HG02759 (cell line): ENCODE measurements at regions not wholly inside any gene's neighbourhood (a gene's known extent, or its start where the extent isn't known, plus 50 kb on each side); places are given as distances from the start of the nearest gene placed in this dataset.

Experiments
- ATAC-seq: cut with Tn5 transposase; IDR thresholded peaks from one replicate; pipeline ENCODE4 v1.9.1; 2021; ENCODE audit warnings: mild to moderate bottlenecking, moderate library complexity; ENCODE audit not compliant: unreplicated experiment

DNA sequence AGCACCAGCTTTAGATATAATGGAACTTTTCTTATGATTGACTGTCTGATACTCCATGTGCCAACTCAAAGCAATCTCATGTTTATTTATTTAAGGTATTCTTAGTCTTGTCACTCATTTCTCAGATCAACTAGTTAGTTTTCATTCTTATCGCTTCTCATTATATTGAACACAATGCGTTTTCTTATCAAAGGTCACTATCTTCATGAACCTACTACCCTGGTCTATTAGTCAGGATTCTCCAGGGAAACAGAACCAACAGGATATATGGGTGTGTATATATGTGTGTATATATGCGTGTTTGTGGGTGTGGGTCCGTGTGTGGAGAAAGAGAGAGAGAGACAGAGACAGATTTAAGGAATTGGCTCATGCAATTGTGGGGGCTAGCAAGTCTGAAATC lies 619.9 kb downstream of the ZEB2 start:
- ATAC-seq = no peak

DNA sequence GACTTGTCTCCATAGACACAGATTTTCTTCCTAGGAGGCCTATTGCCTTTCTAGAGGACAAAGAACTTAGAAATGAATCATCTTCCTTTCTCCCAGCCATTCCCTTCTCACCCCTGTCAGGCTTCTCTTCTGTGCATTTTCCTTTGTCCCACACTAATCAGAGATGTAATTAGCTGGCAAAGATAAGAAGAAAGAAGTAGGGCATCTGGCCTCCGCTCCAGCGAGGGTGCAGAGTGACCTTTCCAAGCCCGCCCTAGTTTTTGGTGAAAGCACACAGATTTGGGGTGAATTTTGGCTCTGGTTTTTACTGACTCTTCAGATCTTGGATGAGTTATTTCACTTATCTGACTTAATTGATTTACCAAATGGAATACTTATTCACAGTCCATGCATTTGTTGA lies 626.5 kb downstream of the ZEB2 start:
- ATAC-seq = no peak

DNA sequence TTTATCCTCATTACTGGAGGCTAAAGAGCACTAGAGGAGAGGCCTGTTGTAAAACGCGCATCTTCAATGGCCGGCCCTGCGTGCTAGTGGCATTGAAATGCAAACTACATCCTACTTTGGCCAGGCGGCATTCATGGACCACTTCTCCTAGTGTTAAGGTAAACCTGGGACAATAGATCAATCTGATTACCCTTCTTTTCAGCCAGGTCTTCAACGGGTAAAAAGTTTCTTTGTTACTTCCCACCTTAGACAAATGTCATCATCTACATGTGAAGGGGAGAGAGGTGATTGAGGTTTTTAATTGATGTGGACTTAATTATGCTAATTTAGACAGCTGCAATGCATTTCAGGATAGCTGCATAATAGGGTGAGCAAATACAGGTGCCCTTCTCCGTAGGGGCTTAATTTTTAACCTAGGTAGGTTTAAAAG lies 628.0 kb downstream of the ZEB2 start:
- no peak for ATAC-seq

DNA sequence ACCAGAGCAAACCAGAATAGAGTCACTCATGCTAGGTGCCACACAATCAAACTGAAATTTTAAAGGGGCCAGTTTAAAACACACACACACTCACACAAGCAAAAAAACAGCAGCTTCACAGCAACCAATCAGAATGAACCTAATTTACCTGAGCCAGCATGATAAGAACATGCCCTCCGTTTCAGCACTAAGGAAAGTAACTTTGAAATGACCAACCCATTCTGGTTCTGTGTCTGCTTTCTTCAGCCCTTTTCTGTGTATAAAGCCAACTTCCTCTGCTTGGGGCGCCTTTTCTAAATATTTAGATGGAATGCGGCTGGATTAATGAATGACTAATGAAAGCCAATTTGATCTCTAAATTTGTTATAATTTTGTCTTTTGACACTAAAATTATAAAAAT lies 629.1 kb downstream of the ZEB2 start:
- no peak for ATAC-seq

DNA sequence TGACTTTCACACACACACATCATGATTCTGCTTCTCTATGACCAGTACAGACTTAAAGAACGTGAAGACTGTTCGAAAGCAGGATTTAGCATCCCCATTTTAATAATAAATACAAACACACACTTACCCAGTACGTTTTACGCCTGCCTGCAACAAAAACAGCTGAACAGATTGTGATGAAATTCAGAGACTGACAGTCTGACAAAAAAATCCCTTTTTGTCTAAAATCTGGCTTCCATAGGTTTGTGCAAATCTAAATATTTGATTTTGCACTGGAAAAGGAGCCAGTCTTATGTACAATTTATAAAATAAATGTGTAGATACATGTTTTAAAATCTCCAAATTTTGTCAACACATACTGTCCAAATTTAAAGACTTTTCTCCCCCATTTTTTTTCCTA lies 630.7 kb downstream of the ZEB2 start:
- no peak for ATAC-seq

DNA sequence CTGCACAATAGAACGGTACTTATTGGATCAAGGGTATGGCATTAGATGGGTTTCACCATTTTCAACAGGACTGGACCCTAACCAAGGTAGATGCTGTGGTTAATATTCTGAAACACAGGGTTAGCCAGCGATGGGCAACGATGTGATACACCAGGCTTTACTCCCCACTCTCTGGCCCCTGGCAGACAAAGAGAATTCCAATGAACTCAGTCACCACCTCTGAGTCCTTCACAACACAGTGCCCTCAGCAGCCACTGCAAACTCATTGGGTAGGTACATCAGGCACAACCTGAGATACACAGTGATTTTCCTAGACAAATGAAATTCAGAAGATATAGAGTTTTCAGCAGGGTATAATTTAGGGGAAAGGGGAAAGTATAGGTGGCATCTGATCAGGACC lies 634.5 kb downstream of the ZEB2 start:
- no peak for ATAC-seq

DNA sequence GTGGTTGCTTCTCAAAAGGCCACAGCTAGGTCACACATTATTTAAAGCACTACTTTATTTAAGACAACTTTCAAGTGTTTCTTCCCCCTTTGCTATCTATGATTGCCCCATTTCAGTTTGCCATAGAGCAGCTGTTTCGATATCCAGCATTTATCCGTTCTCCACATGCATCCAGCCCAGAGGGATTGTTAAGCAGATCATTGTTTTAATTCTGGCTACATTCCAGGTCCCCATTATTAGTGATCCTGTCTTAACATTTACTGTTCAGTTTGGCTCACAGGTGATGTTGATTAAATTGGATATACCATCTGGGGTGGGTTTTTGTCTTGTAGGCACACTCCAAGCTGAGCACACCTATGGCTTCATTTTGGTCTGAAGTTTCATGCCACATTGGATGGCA lies 638.7 kb downstream of the ZEB2 start:
- no peak for ATAC-seq

DNA sequence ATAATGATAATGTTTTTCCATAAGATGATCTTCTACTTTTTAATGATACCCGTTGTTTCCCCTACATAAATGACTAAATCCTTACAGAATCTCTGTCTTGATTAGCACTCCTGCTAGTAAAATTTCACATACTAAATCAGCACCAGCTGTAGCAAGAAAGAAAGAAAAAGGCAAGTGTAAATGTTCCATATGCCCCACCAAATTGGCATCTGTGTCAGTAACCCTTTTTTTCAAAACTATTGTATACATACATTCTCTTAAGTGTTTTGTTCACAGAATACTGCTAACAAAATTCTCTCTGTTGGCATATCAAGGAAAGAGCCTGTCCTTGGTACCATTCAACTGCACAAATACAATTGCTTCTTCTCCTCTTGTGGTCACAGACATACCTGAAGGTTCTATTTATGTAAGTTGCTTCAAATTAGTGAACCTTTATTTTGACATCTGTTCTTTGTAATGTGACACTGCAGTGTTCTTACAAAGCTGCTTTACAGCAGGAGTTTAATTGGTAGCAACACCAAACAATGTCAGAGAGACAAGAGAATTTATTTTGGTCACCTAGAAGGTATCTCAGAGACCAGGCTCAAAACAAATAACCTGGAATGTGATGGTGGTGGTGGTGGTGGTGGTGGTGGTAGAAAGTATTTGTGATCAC lies 641.9 kb downstream of the ZEB2 start:
- ATAC-seq = no peak

DNA sequence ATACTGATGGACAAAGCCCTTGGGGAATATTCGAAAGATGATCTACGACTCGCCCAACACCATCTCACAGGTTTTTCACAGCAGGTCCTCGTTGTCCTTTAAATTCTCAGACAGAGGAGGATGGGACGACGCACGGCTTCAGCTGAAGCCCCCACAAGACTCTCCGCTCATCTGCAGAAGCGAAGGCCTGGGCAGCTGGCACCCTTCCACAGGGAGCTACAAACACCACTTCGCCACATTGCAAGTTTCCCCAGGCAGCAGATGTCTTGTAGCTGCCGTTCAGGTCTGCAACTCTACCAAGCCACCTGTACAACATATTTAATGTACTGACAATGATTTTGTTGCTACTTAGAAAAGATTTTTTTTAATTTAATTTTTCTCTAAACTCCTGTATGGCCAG lies 642.9 kb downstream of the ZEB2 start:
- no peak for ATAC-seq

DNA sequence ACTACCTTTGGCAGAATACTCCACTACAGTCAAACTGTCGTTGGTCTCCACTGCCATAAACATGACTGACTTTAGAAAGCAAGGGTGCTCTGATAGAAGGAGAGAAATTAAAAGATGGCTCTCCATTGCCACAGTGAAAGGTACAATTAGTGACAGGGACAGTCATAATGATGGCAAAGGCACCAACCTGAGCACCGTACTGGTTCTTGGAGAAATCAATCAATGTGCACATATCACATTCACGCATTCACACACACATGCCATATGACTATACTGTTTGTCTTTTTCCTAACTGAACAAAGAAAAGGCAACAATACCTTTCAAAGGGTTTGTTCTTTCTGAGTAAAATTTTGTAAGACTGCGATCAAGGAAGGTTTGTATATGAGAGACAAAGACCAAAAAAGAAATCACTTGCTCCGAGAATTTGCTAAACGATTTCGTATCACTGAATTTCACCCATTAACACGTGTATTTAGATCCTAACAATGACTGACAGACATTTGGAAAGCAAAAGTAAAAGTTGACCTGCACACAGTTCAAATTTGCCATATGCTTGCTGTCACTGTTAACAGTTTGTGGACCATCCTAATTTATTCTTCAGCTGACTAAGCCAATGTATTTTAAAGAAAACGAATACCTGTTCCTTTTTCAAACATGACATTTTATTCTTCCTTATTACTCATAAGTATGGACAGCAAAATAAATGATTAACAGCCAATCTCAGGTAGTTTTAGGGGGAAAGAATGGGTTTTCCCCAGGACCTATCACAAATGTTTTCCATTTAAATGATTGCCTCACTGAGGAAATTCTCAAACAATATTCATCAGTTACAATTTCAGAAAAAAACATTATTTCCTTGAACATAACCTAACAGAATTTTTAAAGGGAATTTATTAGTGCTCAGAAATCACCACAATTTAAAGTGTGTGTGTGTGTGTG lies 644.4 kb downstream of the ZEB2 start:
- no peak for ATAC-seq

DNA sequence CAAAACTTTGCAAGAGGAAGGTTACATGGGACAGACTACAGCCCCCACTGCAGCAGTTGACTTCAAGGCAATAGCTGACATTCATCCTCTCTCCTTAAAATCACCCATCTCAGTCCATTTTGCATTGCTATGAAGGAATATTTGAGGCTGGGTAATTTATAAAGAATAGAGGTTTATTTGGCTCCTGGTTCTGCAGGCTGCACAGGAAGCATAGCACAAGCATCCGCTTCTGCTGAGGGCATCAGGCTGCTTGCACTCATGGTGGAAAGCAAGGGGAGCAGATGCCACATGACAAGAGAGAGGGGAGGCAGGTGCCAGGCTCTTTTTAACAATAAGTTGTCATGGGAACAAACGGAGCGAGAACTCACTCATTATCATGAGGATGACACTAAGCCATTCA lies 646.0 kb downstream of the ZEB2 start:
- no peak for ATAC-seq

DNA sequence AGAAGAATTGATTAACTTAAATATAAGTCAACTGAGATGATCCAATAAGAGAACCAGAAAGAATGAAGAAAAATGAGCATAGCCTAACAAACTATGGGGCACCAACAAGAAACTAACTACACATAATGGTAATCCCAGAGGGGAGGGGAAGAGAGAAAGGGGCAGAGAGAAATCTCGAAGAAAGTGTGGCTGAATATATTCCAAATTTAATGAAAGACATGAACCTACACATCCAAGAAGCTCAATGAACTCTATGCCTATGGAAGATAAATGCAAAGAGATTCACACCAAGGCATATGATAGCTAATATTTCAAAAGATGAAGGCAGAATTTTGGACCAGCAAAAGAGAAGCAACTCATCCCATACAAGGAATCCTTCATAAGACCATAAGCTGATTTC lies 649.2 kb downstream of the ZEB2 start:
- ATAC-seq = no peak

DNA sequence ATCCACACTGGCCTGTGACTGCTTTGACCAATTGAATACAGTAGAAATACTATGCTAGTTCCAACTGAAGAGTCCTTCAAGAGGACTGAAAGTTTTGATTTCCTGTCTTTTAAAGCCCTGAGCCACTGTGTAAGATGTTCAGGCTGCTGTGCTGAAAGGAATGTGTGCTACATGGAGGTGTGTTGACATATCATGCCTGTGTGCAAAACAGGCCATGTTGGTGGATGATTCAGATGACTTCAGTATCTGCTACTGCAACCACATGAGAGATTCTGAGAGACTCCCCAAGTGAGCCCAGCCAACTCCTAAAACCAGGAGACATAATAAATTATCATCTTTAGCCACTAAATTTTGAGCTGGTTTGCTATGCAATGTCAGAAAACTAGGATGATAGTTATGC lies 662.9 kb downstream of the ZEB2 start:
- ATAC-seq = no peak

DNA sequence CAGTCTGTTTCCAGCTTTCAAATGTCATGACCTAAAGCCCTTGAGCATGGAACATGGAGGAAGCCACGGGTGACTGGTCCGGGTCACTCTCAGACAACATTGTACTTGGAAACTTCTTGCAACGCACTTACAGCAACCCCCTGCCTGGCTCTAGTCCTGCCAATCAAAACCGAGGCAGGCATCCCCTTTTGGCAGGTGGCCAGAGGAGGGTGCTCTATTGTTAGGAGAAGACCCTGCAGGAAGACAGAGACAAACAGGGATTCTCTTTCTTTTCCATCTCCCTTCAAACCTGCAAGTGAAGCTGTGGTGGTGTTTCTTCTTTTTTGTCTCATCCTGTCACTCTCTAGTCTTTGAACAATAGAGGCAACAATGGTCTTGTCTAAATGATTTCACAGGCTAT lies 667.2 kb downstream of the ZEB2 start:
- ATAC-seq = no peak

DNA sequence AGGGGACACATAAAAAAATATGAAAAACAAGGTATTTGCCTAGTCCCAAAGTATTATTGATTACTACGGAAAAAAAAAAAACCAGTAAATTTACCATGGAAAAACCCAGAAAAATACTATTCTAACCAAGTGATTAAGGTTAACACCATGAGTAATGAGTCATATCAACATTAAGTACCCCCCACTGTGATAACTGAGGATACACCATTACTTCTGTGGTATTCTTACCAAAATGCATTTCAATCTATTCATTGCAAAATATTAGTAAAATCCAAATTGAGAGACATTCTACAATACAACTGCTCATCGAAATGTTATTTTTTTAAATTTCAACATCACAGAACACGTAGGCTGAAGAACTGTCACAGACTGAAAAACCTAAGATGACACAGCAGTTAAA lies 669.8 kb downstream of the ZEB2 start:
- no peak for ATAC-seq

DNA sequence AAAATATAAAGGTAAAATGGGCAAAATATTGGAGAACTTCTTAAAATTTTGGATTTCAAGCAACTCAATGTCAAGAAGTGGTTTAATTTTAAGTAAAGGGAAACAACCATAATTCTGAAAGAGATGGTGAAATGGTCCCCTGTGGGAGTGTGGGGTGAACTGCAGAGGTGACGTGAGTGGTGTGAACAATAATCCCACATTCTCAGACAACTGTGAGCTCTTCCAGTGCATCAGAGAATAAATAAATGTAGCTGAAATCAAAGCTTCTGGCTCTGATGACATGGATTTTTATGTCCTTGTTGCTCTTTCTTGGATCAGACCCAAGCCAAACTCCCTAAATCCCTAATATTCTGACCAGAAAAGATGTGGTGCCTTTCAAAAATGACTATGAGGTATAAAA lies 672.7 kb downstream of the ZEB2 start:
- no peak for ATAC-seq

DNA sequence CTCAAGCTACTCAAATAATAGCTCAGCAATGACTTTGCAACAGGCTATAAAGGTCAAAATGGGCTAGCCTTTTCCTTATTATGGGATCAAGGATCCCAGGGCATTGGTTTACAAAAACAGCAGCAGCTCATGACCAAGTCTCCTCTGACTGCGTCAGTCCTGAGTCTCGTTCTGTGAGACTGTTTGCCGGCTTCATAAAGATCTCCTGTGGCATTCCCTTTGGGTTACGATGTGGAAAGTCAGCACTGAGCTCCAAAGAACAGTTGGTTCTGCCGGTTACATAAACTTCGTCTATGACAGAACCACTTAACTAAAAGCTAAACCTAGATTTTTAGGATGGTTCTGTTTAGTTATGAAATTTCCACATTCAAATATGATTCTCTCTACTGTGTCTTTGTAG lies 674.9 kb downstream of the ZEB2 start:
- ATAC-seq = no peak

DNA sequence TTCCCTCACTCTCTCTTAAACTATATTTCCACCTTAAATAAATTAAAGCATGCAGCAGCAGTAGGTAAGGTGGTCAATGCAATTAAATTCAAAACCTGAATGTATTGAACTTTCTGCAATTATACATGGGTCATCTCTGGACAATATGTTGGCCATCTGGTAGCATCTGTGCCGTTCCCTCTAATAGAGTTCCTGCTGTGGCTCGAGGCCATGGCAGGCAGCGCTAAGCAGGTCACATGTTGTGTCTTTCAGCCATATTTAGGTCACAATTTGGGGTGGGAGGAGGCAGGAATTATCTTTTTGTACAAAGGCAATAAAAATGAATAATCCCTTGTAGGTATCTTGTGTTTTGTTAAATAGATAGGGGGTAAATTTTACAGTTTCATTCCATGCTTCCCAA lies 676.2 kb downstream of the ZEB2 start:
- no peak for ATAC-seq

DNA sequence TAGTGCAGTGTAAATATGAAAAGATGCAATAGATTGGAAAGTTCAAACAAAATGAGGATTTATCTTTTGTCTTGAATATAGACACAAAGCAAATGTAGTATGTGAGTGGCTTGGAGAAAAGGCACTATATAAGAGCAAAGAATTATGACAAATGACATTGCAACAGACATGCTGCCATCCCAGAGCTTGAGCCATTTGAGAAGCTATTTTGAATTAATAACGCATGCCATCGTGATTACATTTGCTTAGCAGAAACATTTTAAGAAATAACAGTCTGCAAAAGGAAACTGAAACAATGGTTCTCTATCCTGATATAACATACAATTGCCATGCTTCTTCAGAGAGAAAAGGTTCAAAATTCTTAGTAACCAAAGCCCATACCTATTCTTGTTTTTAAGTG lies 677.1 kb downstream of the ZEB2 start:
- no peak for ATAC-seq

DNA sequence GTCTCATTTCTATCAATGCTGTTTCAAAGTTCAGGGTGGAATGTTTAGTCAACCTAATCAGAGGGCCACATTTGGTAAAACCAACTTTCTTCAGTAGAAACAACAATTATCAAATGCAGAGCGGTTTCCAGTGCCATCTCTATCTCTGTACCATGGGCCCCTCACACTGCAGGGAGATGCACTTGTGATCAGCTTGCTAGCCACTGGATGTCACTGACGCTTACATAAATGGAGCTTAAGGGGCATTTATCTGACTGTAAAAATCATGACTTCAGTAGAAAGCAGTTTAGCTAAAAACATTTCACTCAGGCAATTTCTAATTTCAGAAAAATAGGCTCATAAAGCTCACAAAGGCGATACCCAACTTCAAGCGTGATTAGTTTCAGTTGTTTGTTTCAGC lies 678.0 kb downstream of the ZEB2 start:
- ATAC-seq = no peak

DNA sequence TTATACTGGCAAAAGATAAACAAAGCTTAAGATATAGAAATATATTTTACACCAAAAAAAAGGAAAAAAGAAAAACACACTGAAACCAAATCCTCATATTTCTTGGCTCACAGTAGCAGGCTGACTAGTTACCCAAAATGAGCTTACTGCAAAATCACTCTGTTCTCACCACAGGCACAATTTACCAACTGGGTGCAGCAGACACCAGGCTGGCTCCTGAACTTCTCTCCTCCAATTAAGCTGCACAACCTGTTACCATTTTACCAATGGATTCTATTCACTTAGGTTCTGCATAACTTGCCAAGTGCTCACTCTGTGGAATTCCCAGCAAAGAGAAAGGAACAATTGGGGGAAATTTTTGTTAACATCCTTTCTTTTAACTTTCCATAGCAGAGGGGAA lies 679.3 kb downstream of the ZEB2 start:
- no peak for ATAC-seq

DNA sequence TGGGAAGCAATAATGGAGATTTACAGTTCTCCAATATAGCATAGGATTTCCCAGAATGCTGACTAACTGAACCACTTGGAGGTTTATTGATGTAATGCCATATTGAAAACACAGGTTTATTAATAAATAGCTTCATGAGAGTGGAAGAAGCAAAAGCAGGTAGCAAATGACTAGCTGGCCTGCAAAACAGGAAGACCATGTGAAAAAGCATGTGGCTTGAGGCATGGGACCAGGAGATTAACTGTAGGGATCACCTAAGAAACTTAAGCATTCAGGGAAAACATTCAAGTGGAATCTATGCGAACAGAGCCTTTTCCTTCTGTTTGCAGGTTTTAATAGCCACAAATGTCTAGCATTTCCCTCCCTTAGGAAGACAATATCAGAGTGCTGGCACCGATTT lies 679.7 kb downstream of the ZEB2 start:
- no peak for ATAC-seq

DNA sequence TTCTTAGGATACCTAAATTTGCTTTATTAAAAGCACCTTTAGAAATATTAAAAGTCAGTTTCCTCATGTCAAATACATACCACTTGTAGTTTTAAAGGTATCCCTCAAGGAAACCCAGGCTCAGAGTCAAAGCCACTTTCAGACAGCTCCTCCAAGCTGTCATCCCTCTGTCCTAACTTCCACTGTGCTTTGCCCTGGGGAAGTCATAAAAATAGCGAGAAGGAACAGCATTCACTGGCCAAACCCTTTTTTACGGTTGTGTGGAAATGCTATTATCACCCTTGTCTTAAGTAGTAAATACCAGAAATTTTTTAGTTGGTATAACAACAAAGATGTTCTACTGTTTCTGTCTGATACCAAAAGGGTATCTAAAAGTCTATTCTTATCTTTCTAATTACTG lies 680.5 kb downstream of the ZEB2 start:
- ATAC-seq = no peak
